ENCODE measurements at regions not wholly inside any gene's neighbourhood (a gene's known extent, or its start where the extent isn't known, plus 50 kb on each side); places are given as distances from the start of the nearest gene placed in this dataset.

- no peak for TF ChIP-seq ZFX (IDR thresholded peaks at IDR 0.05)
- TF ChIP-seq, protein P1, sequence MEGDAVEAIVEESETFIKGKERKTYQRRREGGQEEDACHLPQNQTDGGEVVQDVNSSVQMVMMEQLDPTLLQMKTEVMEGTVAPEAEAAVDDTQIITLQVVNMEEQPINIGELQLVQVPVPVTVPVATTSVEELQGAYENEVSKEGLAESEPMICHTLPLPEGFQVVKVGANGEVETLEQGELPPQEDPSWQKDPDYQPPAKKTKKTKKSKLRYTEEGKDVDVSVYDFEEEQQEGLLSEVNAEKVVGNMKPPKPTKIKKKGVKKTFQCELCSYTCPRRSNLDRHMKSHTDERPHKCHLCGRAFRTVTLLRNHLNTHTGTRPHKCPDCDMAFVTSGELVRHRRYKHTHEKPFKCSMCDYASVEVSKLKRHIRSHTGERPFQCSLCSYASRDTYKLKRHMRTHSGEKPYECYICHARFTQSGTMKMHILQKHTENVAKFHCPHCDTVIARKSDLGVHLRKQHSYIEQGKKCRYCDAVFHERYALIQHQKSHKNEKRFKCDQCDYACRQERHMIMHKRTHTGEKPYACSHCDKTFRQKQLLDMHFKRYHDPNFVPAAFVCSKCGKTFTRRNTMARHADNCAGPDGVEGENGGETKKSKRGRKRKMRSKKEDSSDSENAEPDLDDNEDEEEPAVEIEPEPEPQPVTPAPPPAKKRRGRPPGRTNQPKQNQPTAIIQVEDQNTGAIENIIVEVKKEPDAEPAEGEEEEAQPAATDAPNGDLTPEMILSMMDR (conservative IDR thresholded peaks at IDR 0.05): no peak
- H3K27ac ChIP-seq: no peak overlapping the region
These were observed 338.2 kb upstream of the SMIM30 start for GRCh38 chr7:113456533-113456932.

DNA sequence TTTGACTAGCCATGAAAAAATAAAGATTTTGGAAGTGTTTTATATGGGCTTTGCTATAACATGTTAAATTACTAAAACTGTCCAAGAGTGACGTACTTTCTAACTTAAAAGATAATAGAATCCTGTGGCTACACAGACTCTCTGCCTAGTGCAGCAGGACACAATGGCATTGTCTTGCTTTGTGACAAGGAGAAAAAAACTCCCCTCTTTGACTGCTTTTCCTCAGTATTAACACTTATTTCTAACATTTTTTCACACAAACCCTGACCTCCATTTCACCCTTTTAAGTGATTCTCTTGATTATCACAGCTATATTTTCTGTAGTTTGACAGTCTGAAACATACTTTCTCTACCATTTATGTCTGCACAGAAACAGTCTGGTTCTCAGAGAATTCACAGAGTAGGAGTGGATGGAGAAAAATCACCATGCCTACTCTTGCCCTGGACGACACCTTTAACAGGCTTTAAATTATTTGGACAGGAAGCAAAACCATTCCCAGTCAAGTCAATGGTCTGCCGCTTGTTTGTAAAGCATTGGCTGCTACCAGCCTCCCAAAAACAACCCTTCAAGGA lies 336.3 kb upstream of the SMIM30 start:
- no peak for TF ChIP-seq ZFX (IDR thresholded peaks at IDR 0.05)
- TF ChIP-seq, protein P1 (conservative IDR thresholded peaks at IDR 0.05): no peak
- H3K27ac ChIP-seq: no peak overlapping the region

DNA sequence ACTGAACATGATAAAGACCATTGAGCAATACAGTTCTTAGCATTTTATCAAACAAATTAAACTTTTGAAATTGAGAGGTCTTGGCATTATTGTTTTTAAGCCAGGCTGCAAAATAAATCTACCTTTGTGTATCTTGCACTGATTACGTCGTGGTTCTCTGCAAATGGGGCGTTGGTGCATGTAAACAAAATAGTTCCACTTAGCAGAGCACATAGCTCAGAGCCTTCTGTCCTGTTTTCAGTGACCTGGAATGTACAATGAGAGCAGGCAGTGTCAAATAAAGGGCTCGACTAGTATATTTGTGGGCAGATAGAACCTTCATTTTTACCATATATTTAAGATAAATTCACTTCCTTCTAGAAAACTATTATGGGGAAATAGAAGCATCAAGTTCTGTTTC lies 333.9 kb upstream of the SMIM30 start:
- TF ChIP-seq, protein P1 (conservative IDR thresholded peaks at IDR 0.05): no peak
- no peak for TF ChIP-seq ZFX (IDR thresholded peaks at IDR 0.05)

GRCh38 chr7:113446791-113447190 lies 328.4 kb upstream of the SMIM30 start:
- TF ChIP-seq ZFX (IDR thresholded peaks at IDR 0.05): no peak
- TF ChIP-seq, protein P1 (conservative IDR thresholded peaks at IDR 0.05): no peak
- no peak overlapping the region for H3K27ac ChIP-seq

More for the DNA sequence above, 333.9 kb upstream of the SMIM30 start:
- no peak overlapping the region for H3K27ac ChIP-seq

DNA sequence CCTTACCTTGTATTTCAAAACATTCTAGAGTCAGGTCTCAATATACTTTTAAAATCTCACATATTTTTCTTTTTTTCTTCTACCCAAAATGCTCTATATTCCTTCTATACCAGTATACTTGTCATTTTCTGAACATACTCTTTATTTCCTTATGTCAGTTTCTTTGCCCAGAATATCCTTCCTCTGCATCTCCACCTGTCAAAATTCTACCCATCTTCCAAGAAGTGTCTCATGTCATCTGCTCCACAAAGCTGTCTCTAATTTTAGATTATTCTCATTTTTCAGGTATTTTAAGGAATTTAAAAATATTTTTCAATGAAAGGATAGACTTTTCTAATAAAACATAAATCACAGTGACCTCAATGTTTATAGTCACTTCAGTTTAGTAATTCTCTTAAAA lies 328.0 kb upstream of the SMIM30 start:
- no peak overlapping the region for H3K27ac ChIP-seq
- TF ChIP-seq, protein P1 (conservative IDR thresholded peaks at IDR 0.05): no peak

- TF ChIP-seq, protein P1 (conservative IDR thresholded peaks at IDR 0.05): no peak
- no peak for TF ChIP-seq ZFX (IDR thresholded peaks at IDR 0.05)
- no peak overlapping the region for H3K27ac ChIP-seq
These were observed 325.9 kb upstream of the SMIM30 start for GRCh38 chr7:113444261-113444660.

- H3K27ac ChIP-seq: no peak overlapping the region
- TF ChIP-seq, protein P1 (conservative IDR thresholded peaks at IDR 0.05): no peak
- TF ChIP-seq ZFX (IDR thresholded peaks at IDR 0.05): no peak
These were observed 321.8 kb upstream of the SMIM30 start for GRCh38 chr7:113440173-113440572.

Measured in C4-2B (cell line).